ENCODE measurements at regions not wholly inside any gene's neighbourhood (a gene's known extent, or its start where the extent isn't known, plus 50 kb on each side); places are given as distances from the start of the nearest gene placed in this dataset.

GRCh38 chr11:19639603-19640105 lies 73.0 kb upstream of the NAV2 start:
- no peak overlapping the region for H3K9ac ChIP-seq (replicated peaks in 1 of 4; ENCODE audit: extremely low read depth in 1 of 4, low read depth in 3 of 4, low read length in 3 of 4)
- FAIRE-seq (no peak), DNase-seq (ENCODE audit: low read depth in 1 of 2, low spot score in 2 of 2) (no peak)
- no peak overlapping the region for H4K8ac ChIP-seq (ENCODE audit: extremely low read depth, insufficient read depth, low read length)
- no peaks in the 10 kb centered on the region for H3K9me3 ChIP-seq (ENCODE audit: insufficient read depth in 2 of 2, low read depth in 1 of 2, low read length in 1 of 2)
- no peak overlapping the region for H3K56ac ChIP-seq (replicated peaks; ENCODE audit: insufficient read length, low read depth, low read length)
- H3K23ac ChIP-seq (ENCODE audit: insufficient read length), result no peak overlapping the region
- H3K79me2 ChIP-seq (ENCODE audit: control insufficient read depth in 1 of 2, insufficient read depth in 2 of 2, low read length in 2 of 2), result no peaks in the 10 kb centered on the region
- no peak overlapping the region for H2AFZ ChIP-seq (ENCODE audit: low read length)
- no peaks in the 10 kb centered on the region for H3K36me3 ChIP-seq (ENCODE audit: control insufficient read depth in 2 of 4, insufficient read depth in 4 of 4, low read length in 3 of 4)
- no peaks in the 10 kb centered on the region for H3K79me1 ChIP-seq (ENCODE audit: low read depth, low read length)
- H3K18ac ChIP-seq (ENCODE audit: extremely low read depth, low read length), result no peak overlapping the region
- no peaks in the 10 kb centered on the region for H3K23me2 ChIP-seq (ENCODE audit: low read depth, low read length)
- no peak overlapping the region for H3K4ac ChIP-seq (replicated peaks; ENCODE audit: insufficient read length, low read depth, low read length)
- H3K27me3 ChIP-seq (replicated peaks in 1 of 4; ENCODE audit: control insufficient read depth in 3 of 4, extremely low read depth in 1 of 4, insufficient read depth in 3 of 4, low read length in 3 of 4), result no peaks in the 10 kb centered on the region
- no peak overlapping the region for H3K27ac ChIP-seq (ENCODE audit: low read depth, low read length)
- H2BK20ac ChIP-seq (ENCODE audit: low read length), result no peak overlapping the region
- H4K20me1 ChIP-seq (replicated peaks in 1 of 2; ENCODE audit: control insufficient read depth in 1 of 2, insufficient read depth in 2 of 2, low read length in 2 of 2), result no peaks in the 10 kb centered on the region
- no peak overlapping the region for H4K5ac ChIP-seq (ENCODE audit: insufficient read length, low read depth, low read length)
- no peak overlapping the region for H2BK15ac ChIP-seq (ENCODE audit: low read length)
- POLR2A ChIA-PET (ENCODE audit: partially characterized antibody), result no interaction called here
- H2BK5ac ChIP-seq (ENCODE audit: low read depth, low read length), result no peak overlapping the region
- H3K14ac ChIP-seq (ENCODE audit: insufficient read length), result no peak overlapping the region
- no peak overlapping the region for H2BK120ac ChIP-seq (replicated peaks; ENCODE audit: low read depth, low read length)
- H3K4me2 ChIP-seq (ENCODE audit: insufficient read depth in 1 of 2, low read depth in 2 of 2, low read length in 2 of 2), result no peak overlapping the region
- no peak overlapping the region for H4K91ac ChIP-seq (replicated peaks; ENCODE audit: insufficient read length, low read length)
- no peaks in the 10 kb centered on the region for H3K4me1 ChIP-seq (replicated peaks in 1 of 4; ENCODE audit: control insufficient read depth in 3 of 4, insufficient read depth in 4 of 4, low read length in 3 of 4)
- H3K4me3 ChIP-seq (ENCODE audit: extremely low read depth in 1 of 4, insufficient read depth in 2 of 4, low read depth in 3 of 4, low read length in 4 of 4), result no peak overlapping the region
- no peak overlapping the region for H2AK5ac ChIP-seq (ENCODE audit: low read depth, low read length)
- no peak overlapping the region for H2BK12ac ChIP-seq (ENCODE audit: low read depth, low read length)
- 79% methylated on average over 6 of the region's 6 CpGs; no CpG with 5 or more reads in 1 of the 2 experiments for WGBS, 2 experiments (ENCODE audit: extremely low coverage in 1 of 2, insufficient coverage in 1 of 2, insufficient read length in 1 of 2, insufficient replicate concordance in 2 of 2, low coverage in 1 of 2, low lambda C conversion rate in 2 of 2, missing lambda C conversion rate in 1 of 2)
- CTCF ChIA-PET (ENCODE audit: partially characterized antibody), result interaction anchor here (1.4 to 4.1 kb wide), 2 partner anchors 19 to 24 kb away, joined by 3 to 14 read pairs; no protein-coding TSS in a partner anchor
- TF ChIP-seq POLR2AphosphoS5 (IDR thresholded peaks at IDR 0.05; ENCODE audit: low read depth, low read length) (no peak), CBX5 (IDR thresholded peaks at IDR 0.05; ENCODE audit: low read depth, low read length) (no peak), CEBPB (IDR thresholded peaks at IDR 0.05; ENCODE audit: low read depth, low read length) (no peak), JUND (IDR thresholded peaks at IDR 0.05; ENCODE audit: low read length) (no peak), SUZ12 (IDR thresholded peaks at IDR 0.05; ENCODE audit: low read length) (no peak)
